Common myeloid progenitor, CD34-positive (primary cell): ENCODE measurements at regions not wholly inside any gene's neighbourhood (a gene's known extent, or its start where the extent isn't known, plus 50 kb on each side); places are given as distances from the start of the nearest gene placed in this dataset.

Source experiments
- CTCF ChIA-PET: fragments of 350-600 bp; sonication (Branson Sonifier 250); formaldehyde crosslinking; loops from one replicate; lab custom pipeline; 2021; ENCODE audit warnings: antibody characterized with exemption; lab: Charles Lee
- POLR2A ChIA-PET: fragments of 350-600 bp; sonication (Branson Sonifier 250); formaldehyde crosslinking; loops from one replicate; lab custom pipeline; 2021; ENCODE audit warnings: antibody characterized with exemption; lab: Charles Lee
- DNase-seq, 3 donors: peaks; one replicate each; pipeline versions ENCODE4 v3.0.0 to v3.0.0-alpha.2; 2013
- H3K27ac ChIP-seq, 2 experiments: 1 replicate in 1 of 2; 2 replicates in 1 of 2; pipeline ENCODE4 v1.7.0; 2013; ENCODE audit warnings: inconsistent platforms in 2 of 2, low read length in 2 of 2, mild to moderate bottlenecking in 2 of 2, low read depth in 1 of 2, moderate library complexity in 1 of 2; ENCODE audit not compliant: severe bottlenecking in 2 of 2, insufficient read depth in 1 of 2, poor library complexity in 1 of 2
- H3K27me3 ChIP-seq, 5 experiments: replicated peaks in 2 of 5; 1 replicate in 3 of 5; 2 replicates in 2 of 5; pipeline versions ENCODE4 v1.6.1 to v1.7.0; 2013; ENCODE audit warnings: low read length in 4 of 5, mild to moderate bottlenecking in 2 of 5, moderate library complexity in 2 of 5, inconsistent platforms in 1 of 5; ENCODE audit not compliant: insufficient read depth in 5 of 5, control insufficient read depth in 4 of 5
- H3K36me3 ChIP-seq, 4 experiments: 1 replicate in 2 of 4; 2 replicates in 2 of 4; pipeline versions ENCODE4 v1.6.1 to v1.7.0; 2013; ENCODE audit warnings: low read length in 3 of 4, control low read depth in 1 of 4, mild to moderate bottlenecking in 1 of 4; ENCODE audit not compliant: control insufficient read depth in 4 of 4, insufficient read depth in 4 of 4
- H3K4me1 ChIP-seq, 4 experiments: 1 replicate in 3 of 4; 2 replicates in 1 of 4; pipeline versions ENCODE4 v1.6.1 to v1.7.1; 2013; ENCODE audit warnings: low read length in 3 of 4, mild to moderate bottlenecking in 3 of 4, control low read depth in 1 of 4, inconsistent platforms in 1 of 4, moderate library complexity in 1 of 4; ENCODE audit not compliant: control insufficient read depth in 4 of 4, insufficient read depth in 4 of 4; ENCODE audit errors: control extremely low read depth in 1 of 4
- H3K4me3 ChIP-seq, 7 experiments: 1 replicate in 4 of 7; 2 replicates in 3 of 7; pipeline versions ENCODE4 v1.5.1 to v1.7.0; 2013; ENCODE audit warnings: mild to moderate bottlenecking in 7 of 7, low read length in 6 of 7, moderate library complexity in 6 of 7, inconsistent platforms in 2 of 7, low read depth in 2 of 7, control low read depth in 1 of 7; ENCODE audit not compliant: insufficient read depth in 4 of 7, control insufficient read depth in 1 of 7; ENCODE audit errors: extremely low read depth in 1 of 7
- H3K9me3 ChIP-seq, 5 experiments: 1 replicate in 4 of 5; 2 replicates in 1 of 5; pipeline versions ENCODE4 v1.6.1 to v1.7.1; 2013; ENCODE audit warnings: low read length in 4 of 5, mild to moderate bottlenecking in 2 of 5, inconsistent platforms in 1 of 5, low read depth in 1 of 5, moderate library complexity in 1 of 5; ENCODE audit not compliant: control insufficient read depth in 4 of 5, insufficient read depth in 2 of 5; ENCODE audit errors: control extremely low read depth in 1 of 5
- WGBS: methylation state at CpG from one replicate; pipeline ENCODE4 v1.1.5; 2013; ENCODE audit not compliant: insufficient coverage; 5-methylcytosine and 5-hydroxymethylcytosine counted together

GRCh38 chr10:126722726-126723125, 52.2 kb upstream of the C10orf90 start:
- H3K4me1 ChIP-seq: no peaks in the 10 kb centered on the region
- 94% methylated on average over 5 of the region's 5 CpGs for WGBS
- DNase-seq: no peak

GRCh38 chr10:126723226-126723625, 52.7 kb upstream of the C10orf90 start:
- WGBS: 96% methylated on average over 4 of the region's 5 CpGs
- ChIA-PET POLR2A (interaction anchor here (0.6 kb wide), 2 partner anchors 79 to 366 kb away, joined by 3 to 4 read pairs; no protein-coding TSS in a partner anchor), CTCF (interaction anchor here (1.2 kb wide), 1 partner anchor 9 kb away, joined by 3 read pairs; no protein-coding TSS in a partner anchor)
- H3K36me3 ChIP-seq: no peaks in the 10 kb centered on the region
- no peak overlapping the region for H3K27ac ChIP-seq
- H3K4me1 ChIP-seq: no peaks in the 10 kb centered on the region
- H3K9me3 ChIP-seq: peaks cover 0 to 4% (median 0%) of the 10 kb centered on the region in 5 experiments
- H3K4me3 ChIP-seq: no peak overlapping the region
- peaks cover 0 to 4% (median 0%) of the 10 kb centered on the region in 5 experiments for H3K27me3 ChIP-seq
- no peak for DNase-seq

More at GRCh38 chr10:126722726-126723125, 52.2 kb upstream of the C10orf90 start:
- Histone ChIP-seq H3K9me3 (peaks cover 0 to 3% (median 0%) of the 10 kb centered on the region in 5 experiments), H3K36me3 (no peaks in the 10 kb centered on the region), H3K4me3 (no peak overlapping the region), H3K27ac (no peak overlapping the region), H3K27me3 (peaks cover 0 to 4% (median 0%) of the 10 kb centered on the region in 5 experiments)
- CTCF ChIA-PET: no interaction called here
- POLR2A ChIA-PET: interaction anchor here (0.6 kb wide), 1 partner anchor 366 kb away, joined by 3 read pairs; no protein-coding TSS in a partner anchor

GRCh38 chr10:126729314-126729870, 58.9 kb upstream of the C10orf90 start:
- Histone ChIP-seq H3K9me3 (peaks cover 0 to 6% (median 2%) of the 10 kb centered on the region in 5 experiments), H3K27ac (no peak overlapping the region), H3K4me3 (no peak overlapping the region), H3K36me3 (no peaks in the 10 kb centered on the region), H3K4me1 (no peaks in the 10 kb centered on the region), H3K27me3 (peaks cover 0 to 7% (median 5%) of the 10 kb centered on the region in 5 experiments)
- ChIA-PET POLR2A (no interaction called here), CTCF (interaction anchor here (1.0 to 1.1 kb wide), 2 partner anchors 15 to 19 kb away, joined by 3 read pairs; no protein-coding TSS in a partner anchor)
- no peak for DNase-seq
- WGBS: 60% methylated on average over 1 of the region's 6 CpGs

GRCh38 chr10:126730856-126731609, 60.5 kb upstream of the C10orf90 start:
- CTCF ChIA-PET: interaction anchor here (1.2 kb wide), 1 partner anchor 18 kb away, joined by 3 read pairs; no protein-coding TSS in a partner anchor
- Histone ChIP-seq H3K27me3 (peaks cover 0 to 15% (median 5%) of the 10 kb centered on the region in 5 experiments), H3K9me3 (peaks cover 0 to 6% (median 2%) of the 10 kb centered on the region in 5 experiments), H3K36me3 (no peaks in the 10 kb centered on the region), H3K4me3 (no peak overlapping the region), H3K4me1 (no peaks in the 10 kb centered on the region), H3K27ac (no peak overlapping the region)
- POLR2A ChIA-PET: no interaction called here
- DNase-seq: no peak
- 96% methylated on average over 2 of the region's 4 CpGs for WGBS

- H3K27me3 ChIP-seq: peaks cover 0 to 15% (median 5%) of the 10 kb centered on the region in 5 experiments
- ChIA-PET CTCF (interaction anchor here (1.2 kb wide), 1 partner anchor 17 kb away, joined by 3 read pairs; no protein-coding TSS in a partner anchor), POLR2A (no interaction called here)
- no peak overlapping the region for H3K27ac ChIP-seq
- peaks cover 0 to 6% (median 2%) of the 10 kb centered on the region in 5 experiments for H3K9me3 ChIP-seq
- H3K36me3 ChIP-seq: no peaks in the 10 kb centered on the region
- no peak overlapping the region for H3K4me3 ChIP-seq
- DNase-seq: no peak
- H3K4me1 ChIP-seq: no peaks in the 10 kb centered on the region
These were observed 61.1 kb upstream of the C10orf90 start for GRCh38 chr10:126731610-126731990.

- CTCF ChIA-PET: interaction anchor here (1.2 kb wide), 1 partner anchor 8 kb away, joined by 3 read pairs; no protein-coding TSS in a partner anchor
- POLR2A ChIA-PET: no interaction called here
- H3K36me3 ChIP-seq: no peaks in the 10 kb centered on the region
- no peaks in the 10 kb centered on the region for H3K4me1 ChIP-seq
- H3K27ac ChIP-seq: no peak overlapping the region
- H3K27me3 ChIP-seq: peaks cover 0 to 20% (median 5%) of the 10 kb centered on the region in 5 experiments
- no peak for DNase-seq
- WGBS: 82% methylated on average over 4 of the region's 5 CpGs
- no peak overlapping the region for H3K4me3 ChIP-seq
- peaks cover 0 to 6% (median 2%) of the 10 kb centered on the region in 5 experiments for H3K9me3 ChIP-seq
These were observed 61.8 kb upstream of the C10orf90 start for GRCh38 chr10:126732308-126732707.
